Left lung (tissue), 4 donors: ENCODE measurements at regions not wholly inside any gene's neighbourhood (a gene's known extent, or its start where the extent isn't known, plus 50 kb on each side); places are given as distances from the start of the nearest gene placed in this dataset.

ENCODE experiments used
- ATAC-seq: fragments of 200-7000 bp; cut with Tn5 transposase; one replicate; pipeline ENCODE4 v1.9.1; 2020; ENCODE audit warnings: moderate library complexity
- DNase-seq, 4 donors: peaks; one replicate each; pipeline ENCODE4 v3.0.0-alpha.2; 2013 to 2020
- H3K27ac ChIP-seq, 2 donors: fragments of 200-600 bp; sonication (generic) in 1 of 2; one replicate each; pipeline versions ENCODE4 v1.5.0 to v1.8.0; 2020 to 2021
- H3K27me3 ChIP-seq, 2 donors: fragments of 200-600 bp; sonication (generic) in 1 of 2; one replicate each; pipeline versions ENCODE4 v1.5.0 to v1.8.0; 2020 to 2021
- H3K36me3 ChIP-seq, 2 donors: fragments of 200-600 bp; sonication (generic) in 1 of 2; one replicate each; pipeline versions ENCODE4 v1.5.0 to v1.8.0; 2020 to 2021
- H3K4me1 ChIP-seq, 2 donors: fragments of 200-600 bp; one replicate each; pipeline ENCODE4 v1.8.0; 2021
- H3K4me3 ChIP-seq, 2 donors: fragments of 200-600 bp; sonication (generic) in 1 of 2; one replicate each; pipeline versions ENCODE4 v1.5.0 to v1.8.0; 2020 to 2021; ENCODE audit warnings: mild to moderate bottlenecking in 1 of 2
- H3K9me3 ChIP-seq, 2 donors: fragments of 200-600 bp; sonication (generic) in 1 of 2; one replicate each; pipeline versions ENCODE4 v1.5.0 to v1.8.0; 2020 to 2021
- CTCF ChIP-seq, 2 donors: fragments of 200-600 bp; sonication (generic) in 1 of 2; IDR thresholded peaks; one replicate each; pipeline versions ENCODE4 v1.5.0 to v1.8.0; 2021; ENCODE audit warnings: antibody characterized with exemption in 2 of 2
- intact Hi-C, 2 donors: fragments of 100-400 bp; cut with DNase I; formaldehyde crosslinking; loops; one replicate each; pipeline versions ENCODE4 v1.11.2 to v1.14.2; 2022
- donor health status: DM: no; HTN: yes; CAD: no.
- donor health status: DM: no; HTN: no; CAD: no.

- no peak overlapping the region for H3K27ac ChIP-seq
- ATAC-seq (no peak), DNase-seq (no peak)
- intact Hi-C loops: no loop called here
- TF ChIP-seq CTCF (IDR thresholded peaks at IDR 0.05): no peak
- no peaks in the 10 kb centered on the region for H3K36me3 ChIP-seq
- H3K27me3 ChIP-seq: no peaks in the 10 kb centered on the region
- no peak overlapping the region for H3K4me3 ChIP-seq
- H3K4me1 ChIP-seq: no peaks in the 10 kb centered on the region
- H3K9me3 ChIP-seq: no peaks in the 10 kb centered on the region
These were observed 209.0 kb downstream of the MC4R start for GRCh38 chr18:60163622-60164021.

GRCh38 chr18:60162388-60162787 lies 210.2 kb downstream of the MC4R start:
- DNase-seq (no peak), ATAC-seq (no peak)
- H3K4me1 ChIP-seq: no peaks in the 10 kb centered on the region
- no peak for TF ChIP-seq CTCF (IDR thresholded peaks at IDR 0.05)
- H3K4me3 ChIP-seq: no peak overlapping the region
- H3K36me3 ChIP-seq: no peaks in the 10 kb centered on the region
- intact Hi-C loops: no loop called here
- no peaks in the 10 kb centered on the region for H3K27me3 ChIP-seq
- H3K9me3 ChIP-seq: no peaks in the 10 kb centered on the region
- no peak overlapping the region for H3K27ac ChIP-seq

- ATAC-seq (peak; percentile 44), DNase-seq (peak in 1 of 4 donors; percentile 16)
These were observed 214.8 kb downstream of the MC4R start for GRCh38 chr18:60157810-60158209.

GRCh38 chr18:60153376-60153775 lies 219.2 kb downstream of the MC4R start:
- no peaks in the 10 kb centered on the region for H3K4me1 ChIP-seq
- no peaks in the 10 kb centered on the region for H3K27me3 ChIP-seq
- intact Hi-C loops: no loop called here
- no peak for TF ChIP-seq CTCF (IDR thresholded peaks at IDR 0.05)
- H3K36me3 ChIP-seq: no peaks in the 10 kb centered on the region
- DNase-seq (peak in 1 of 4 donors; percentile 35), ATAC-seq (no peak)
- H3K4me3 ChIP-seq: no peak overlapping the region
- no peak overlapping the region for H3K27ac ChIP-seq
- H3K9me3 ChIP-seq: peaks cover 0 to 3% of the 10 kb centered on the region in 2 donors

More at GRCh38 chr18:60157810-60158209, 214.8 kb downstream of the MC4R start:
- H3K36me3 ChIP-seq: no peaks in the 10 kb centered on the region
- H3K4me3 ChIP-seq: no peak overlapping the region
- no peak overlapping the region for H3K27ac ChIP-seq
- peaks cover 0 to 3% of the 10 kb centered on the region in 2 donors for H3K9me3 ChIP-seq
- no peaks in the 10 kb centered on the region for H3K4me1 ChIP-seq
- intact Hi-C loops: no loop called here
- TF ChIP-seq CTCF (IDR thresholded peaks at IDR 0.05): no peak
- H3K27me3 ChIP-seq: no peaks in the 10 kb centered on the region

GRCh38 chr18:60149316-60149715 lies 223.3 kb downstream of the MC4R start:
- DNase-seq (no peak), ATAC-seq (no peak)
- H3K9me3 ChIP-seq: peaks cover 0 to 1% of the 10 kb centered on the region in 2 donors
- no peak overlapping the region for H3K4me3 ChIP-seq
- TF ChIP-seq CTCF (IDR thresholded peaks at IDR 0.05): no peak
- no peak overlapping the region for H3K27ac ChIP-seq
- no peaks in the 10 kb centered on the region for H3K36me3 ChIP-seq
- H3K27me3 ChIP-seq: no peaks in the 10 kb centered on the region
- H3K4me1 ChIP-seq: no peaks in the 10 kb centered on the region
- intact Hi-C loops: no loop called here
